IPS-15b (cell line): ENCODE measurements at regions not wholly inside any gene's neighbourhood (a gene's known extent, or its start where the extent isn't known, plus 50 kb on each side); places are given as distances from the start of the nearest gene placed in this dataset.
"Not testable (repeated sequence)": the region's sequence is repeated elsewhere in the genome, so short reads cannot be mapped to it uniquely, and the experiment has no call there.

Source experiments
- H3K27me3 ChIP-seq: one replicate; pipeline ENCODE4 v1.6.1; 2013; ENCODE audit warnings: low read length; ENCODE audit not compliant: control insufficient read depth, insufficient read depth
- H3K36me3 ChIP-seq: one replicate; pipeline ENCODE4 v1.6.1; 2013; ENCODE audit warnings: low read length; ENCODE audit not compliant: control insufficient read depth, insufficient read depth
- H3K4me1 ChIP-seq: one replicate; pipeline ENCODE4 v1.6.1; 2013; ENCODE audit warnings: mild to moderate bottlenecking, low read length; ENCODE audit not compliant: control insufficient read depth, insufficient read depth
- H3K4me3 ChIP-seq: one replicate; pipeline ENCODE4 v1.5.1; 2013; ENCODE audit warnings: low read depth, low read length
- H3K9ac ChIP-seq: one replicate; pipeline ENCODE4 v1.6.1; 2013; ENCODE audit warnings: low read depth, mild to moderate bottlenecking, low read length
- H3K9me3 ChIP-seq: one replicate; pipeline ENCODE4 v1.6.1; 2013; ENCODE audit warnings: mild to moderate bottlenecking, low read length; ENCODE audit not compliant: control insufficient read depth, insufficient read depth

DNA sequence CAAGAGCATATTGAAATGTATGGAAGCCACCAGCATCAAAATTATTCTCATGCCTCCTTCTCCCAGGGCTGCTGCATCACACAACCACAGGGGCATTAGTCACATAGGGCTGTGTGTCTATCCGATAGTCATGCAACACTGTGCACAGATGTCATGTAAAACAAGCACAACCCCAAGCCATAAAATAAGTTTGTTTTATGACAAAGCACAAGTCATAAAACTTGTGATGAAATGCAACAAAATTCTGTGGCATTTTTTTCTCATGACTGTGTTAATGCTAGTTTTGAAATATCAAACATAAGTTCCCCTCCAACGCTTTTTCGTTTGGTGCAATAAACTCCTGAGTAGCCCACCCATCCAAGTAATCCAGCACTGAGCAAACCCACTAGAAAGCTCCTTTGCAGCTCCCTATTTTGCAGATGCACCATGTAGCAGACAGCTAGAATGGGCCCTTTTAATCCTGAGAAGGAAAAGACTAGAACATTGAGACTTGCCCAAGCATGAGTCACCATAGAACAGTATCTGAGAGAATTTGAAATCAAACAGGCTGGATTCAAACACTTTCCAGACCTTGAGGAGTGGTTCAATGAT is 93.3 kb upstream of the ZNF366 start:
- Histone ChIP-seq H3K9ac (no peak overlapping the region), H3K9me3 (no peaks in the 10 kb centered on the region), H3K4me1 (no peaks in the 10 kb centered on the region), H3K4me3 (no peak overlapping the region), H3K27me3 (no peaks in the 10 kb centered on the region), H3K36me3 (no peaks in the 10 kb centered on the region)

DNA sequence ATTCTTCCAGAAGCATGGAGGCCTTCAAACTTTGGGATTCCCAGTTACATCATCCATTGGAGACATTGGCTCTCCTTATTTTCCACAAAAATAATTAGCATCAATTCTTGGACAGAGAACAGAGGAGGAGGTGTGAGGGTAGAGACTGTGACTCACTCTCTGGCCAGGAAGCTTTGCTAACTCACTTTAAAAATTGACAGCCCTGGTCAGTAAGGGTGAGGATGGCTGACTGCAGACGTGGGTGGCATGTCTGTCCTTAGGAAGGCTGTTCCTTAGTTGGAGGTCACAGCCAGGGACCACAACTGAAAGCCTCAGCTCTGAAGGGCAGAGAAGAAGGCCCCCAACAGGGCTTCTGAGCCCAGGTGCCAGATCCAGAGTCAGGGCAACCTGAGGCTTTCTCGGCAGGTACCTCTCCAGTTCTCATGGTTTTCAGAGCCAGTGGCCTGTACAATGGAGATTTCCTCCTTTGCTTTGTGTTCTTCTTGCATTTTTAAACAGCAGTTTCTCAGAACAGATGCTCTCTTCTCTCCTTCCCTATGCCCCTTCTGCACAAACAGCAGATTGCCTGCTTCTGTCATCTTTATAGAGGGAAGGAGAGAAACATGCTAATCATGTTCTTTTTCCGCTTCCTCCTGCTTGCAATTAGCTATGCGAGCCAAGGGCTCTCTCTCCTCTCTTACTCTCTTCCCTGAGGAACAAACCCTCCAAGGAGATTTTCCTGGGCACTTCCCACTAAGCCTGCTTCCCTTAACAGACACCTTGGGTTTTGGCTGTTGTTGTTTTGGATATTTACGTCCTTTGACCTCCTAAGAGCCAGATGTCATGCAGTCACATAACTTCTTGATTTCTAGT is 92.5 kb upstream of the ZNF366 start:
- H3K4me3 ChIP-seq, result no peak overlapping the region
- H3K4me1 ChIP-seq, result no peaks in the 10 kb centered on the region
- H3K9me3 ChIP-seq, result no peaks in the 10 kb centered on the region
- no peaks in the 10 kb centered on the region for H3K27me3 ChIP-seq
- no peaks in the 10 kb centered on the region for H3K36me3 ChIP-seq
- H3K9ac ChIP-seq, result no peak overlapping the region

DNA sequence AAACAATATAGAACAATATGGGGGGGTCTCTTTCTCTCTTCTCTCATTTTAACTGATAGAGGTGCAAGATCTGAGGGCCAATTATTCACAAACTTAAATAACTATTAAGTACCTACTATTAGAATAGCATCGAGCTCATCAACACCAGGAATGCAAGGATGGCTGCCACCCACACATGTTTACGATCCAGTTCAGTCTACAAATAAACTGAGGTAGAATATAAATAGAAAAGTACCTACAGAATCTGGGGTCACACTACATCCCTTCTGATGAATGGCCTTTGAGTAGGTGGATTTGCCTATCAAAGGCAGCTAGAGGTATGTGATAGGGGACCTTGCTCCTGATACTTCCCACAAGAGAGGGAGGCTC is 91.8 kb upstream of the ZNF366 start:
- Histone ChIP-seq H3K9ac (no peak overlapping the region), H3K36me3 (no peaks in the 10 kb centered on the region), H3K4me1 (no peaks in the 10 kb centered on the region), H3K9me3 (no peaks in the 10 kb centered on the region), H3K27me3 (no peaks in the 10 kb centered on the region), H3K4me3 (no peak overlapping the region)

DNA sequence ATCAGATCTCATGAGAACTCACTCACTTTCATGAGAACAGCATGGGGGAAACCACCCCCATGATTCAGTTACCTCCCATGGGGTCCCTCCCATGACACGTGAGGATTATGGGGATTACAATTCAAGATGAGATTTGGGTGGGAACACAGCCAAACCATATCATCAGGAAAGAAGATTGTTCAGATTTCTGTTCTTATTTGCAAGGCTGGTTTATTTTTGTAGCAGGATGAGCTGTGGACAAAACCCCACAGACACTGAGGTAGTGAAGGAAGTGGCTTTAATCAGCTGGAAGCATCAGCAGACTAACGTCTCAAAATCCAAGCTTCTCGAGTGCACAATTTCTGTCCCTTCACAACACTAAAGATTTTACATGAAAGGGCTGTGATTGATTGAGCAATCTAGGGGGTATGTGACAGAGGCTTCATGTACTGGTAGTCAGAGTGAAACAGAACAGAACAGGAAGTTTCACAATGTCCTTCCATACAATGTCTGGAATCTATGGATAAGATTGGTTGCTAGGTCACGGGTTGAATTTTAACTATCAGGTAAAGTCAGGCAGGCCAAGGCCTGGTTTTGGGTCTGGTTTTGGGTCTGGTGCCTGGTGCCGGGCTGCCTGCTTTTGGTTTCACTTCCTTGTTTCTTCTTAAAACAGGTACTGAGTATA is 91.3 kb upstream of the ZNF366 start:
- Histone ChIP-seq H3K4me1 (no peaks in the 10 kb centered on the region), H3K27me3 (no peaks in the 10 kb centered on the region), H3K9me3 (no peaks in the 10 kb centered on the region), H3K4me3 (no peak overlapping the region), H3K36me3 (no peaks in the 10 kb centered on the region), H3K9ac (no peak overlapping the region)

DNA sequence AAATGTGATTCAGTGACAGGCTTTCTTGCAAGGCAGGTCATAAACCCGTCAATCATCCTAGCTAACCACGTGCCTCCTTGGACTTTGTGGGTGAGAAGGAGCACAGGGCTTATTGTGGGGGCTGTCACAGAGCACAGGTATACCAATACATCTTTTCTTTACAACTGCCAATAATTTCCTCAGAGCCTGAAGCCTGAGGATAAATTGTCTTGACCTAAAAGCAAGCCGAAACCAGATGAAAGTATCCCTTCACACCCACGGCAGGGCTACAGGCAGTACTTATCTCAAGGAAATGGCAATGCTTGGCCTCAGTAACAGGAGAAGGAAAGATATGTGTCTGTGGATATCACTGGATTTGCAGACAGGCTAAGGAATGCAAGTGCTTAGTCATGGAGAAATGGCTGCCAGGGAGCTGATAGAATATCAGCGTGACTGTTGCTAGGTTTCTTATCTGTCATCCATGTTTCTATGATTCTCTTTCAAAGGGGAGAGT is 90.3 kb upstream of the ZNF366 start:
- no peak overlapping the region for H3K9ac ChIP-seq
- no peaks in the 10 kb centered on the region for H3K36me3 ChIP-seq
- H3K27me3 ChIP-seq, result no peaks in the 10 kb centered on the region
- H3K4me3 ChIP-seq, result no peak overlapping the region
- no peaks in the 10 kb centered on the region for H3K4me1 ChIP-seq
- no peaks in the 10 kb centered on the region for H3K9me3 ChIP-seq

DNA sequence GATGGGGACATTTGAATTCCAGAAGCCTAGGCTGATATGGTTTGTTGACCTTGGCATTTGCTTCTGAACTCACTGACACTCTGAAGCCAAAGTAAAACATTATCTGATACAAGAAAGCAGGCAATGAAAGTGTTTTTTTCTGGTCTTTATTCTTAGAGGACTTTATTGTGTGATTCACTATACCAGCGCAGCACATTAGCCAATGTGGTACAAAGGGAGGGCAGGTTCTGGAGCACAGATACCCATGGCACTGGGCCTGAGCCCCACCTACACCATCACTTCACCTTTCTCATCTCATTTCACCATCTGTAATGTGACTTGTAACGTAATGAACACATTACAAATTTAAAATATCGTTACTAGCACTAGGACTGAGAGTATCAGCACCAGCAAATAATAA is 89.7 kb upstream of the ZNF366 start:
- Histone ChIP-seq H3K9me3 (no peaks in the 10 kb centered on the region), H3K9ac (no peak overlapping the region), H3K4me1 (no peaks in the 10 kb centered on the region), H3K36me3 (no peaks in the 10 kb centered on the region), H3K27me3 (no peaks in the 10 kb centered on the region), H3K4me3 (no peak overlapping the region)

DNA sequence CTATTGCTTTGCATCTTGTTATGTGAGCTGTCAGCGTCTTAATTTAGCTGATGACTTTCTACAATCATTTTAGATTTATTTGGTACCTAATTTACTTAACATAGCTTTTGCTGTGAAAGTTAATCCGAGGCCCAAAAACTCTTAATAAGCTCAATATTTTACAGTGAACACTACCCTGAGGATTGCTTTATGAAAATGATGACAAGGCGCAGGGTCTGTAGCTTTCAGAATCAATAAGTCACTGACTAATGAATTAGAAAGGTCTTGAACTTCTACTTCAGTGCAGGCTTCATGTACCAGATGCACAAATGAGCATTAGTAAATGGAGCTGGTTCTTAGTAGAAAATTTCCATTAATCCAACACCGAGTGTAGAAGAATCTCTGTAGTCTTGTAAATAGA is 81.4 kb upstream of the ZNF366 start:
- Histone ChIP-seq H3K4me3 (no peak overlapping the region), H3K9ac (no peak overlapping the region), H3K36me3 (no peaks in the 10 kb centered on the region), H3K9me3 (no peaks in the 10 kb centered on the region), H3K4me1 (peaks cover 5% of the 10 kb centered on the region), H3K27me3 (no peaks in the 10 kb centered on the region)

DNA sequence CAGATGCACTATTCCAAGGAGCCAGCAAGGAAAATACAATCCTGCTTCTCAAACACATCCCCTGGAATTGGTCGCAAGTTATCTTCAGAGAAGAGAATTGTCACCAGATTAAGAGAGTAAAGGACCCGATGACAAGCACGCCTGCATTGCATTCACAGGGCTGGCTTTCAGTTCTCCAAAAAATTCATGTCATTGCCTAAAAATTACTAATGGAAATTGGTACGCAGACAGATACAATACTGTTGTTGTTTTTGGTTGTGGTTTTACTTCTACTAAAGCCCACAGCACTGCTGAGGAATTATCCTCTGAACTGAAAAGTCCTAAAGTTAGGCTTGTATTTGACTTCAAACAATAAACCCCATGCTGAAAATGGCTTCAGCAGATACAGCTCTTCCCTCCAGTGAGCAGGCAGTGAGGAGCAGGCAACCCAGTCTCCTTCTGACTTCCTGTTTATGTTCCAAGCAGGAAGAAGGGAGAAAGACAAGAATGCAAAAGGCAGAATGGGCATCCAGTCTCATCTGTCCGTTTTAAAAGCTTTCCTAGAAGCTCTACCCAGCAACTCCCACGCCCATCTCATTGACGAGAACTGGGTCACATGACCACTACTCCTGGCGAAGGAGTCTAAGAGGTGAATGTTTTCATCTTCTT is 80.6 kb upstream of the ZNF366 start:
- Histone ChIP-seq H3K9ac (no peak overlapping the region), H3K4me1 (peaks cover 5% of the 10 kb centered on the region), H3K27me3 (no peaks in the 10 kb centered on the region), H3K9me3 (no peaks in the 10 kb centered on the region), H3K4me3 (no peak overlapping the region), H3K36me3 (no peaks in the 10 kb centered on the region)

DNA sequence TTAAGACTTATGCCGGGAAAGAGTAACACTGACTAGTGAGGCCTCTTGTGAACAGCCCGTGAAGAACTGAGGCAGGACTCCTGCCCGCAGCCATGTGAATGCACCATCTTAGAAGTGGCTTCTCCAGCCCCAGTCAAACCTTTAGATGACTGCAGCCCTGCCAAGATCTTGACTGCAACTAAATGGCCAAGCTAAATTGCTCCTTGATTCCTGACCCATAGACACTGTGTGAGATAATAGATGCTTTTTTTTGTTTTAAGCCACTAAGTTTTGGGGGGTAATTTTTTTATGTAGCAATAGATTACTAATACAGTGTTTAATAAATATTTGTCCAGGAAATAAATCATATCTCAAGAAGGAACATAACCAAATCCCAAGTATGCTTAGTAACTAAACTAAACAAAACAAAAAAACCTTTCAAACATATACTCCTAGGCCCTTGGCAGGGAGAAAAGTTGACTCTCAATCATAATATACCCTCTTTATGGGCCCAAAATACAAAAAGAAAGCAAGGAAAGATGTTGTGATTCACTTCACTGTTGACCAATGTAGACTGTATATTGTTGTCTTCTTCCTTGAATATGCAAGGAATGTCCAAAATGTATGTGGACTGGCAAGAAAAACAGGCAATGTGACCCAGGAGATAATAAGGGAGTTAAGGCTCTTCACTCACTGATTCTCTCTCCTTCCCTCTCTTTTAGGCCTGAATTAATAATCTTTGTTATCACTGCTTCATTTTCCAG is 79.7 kb upstream of the ZNF366 start:
- Histone ChIP-seq H3K36me3 (no peaks in the 10 kb centered on the region), H3K9me3 (no peaks in the 10 kb centered on the region), H3K4me1 (peaks cover 5% of the 10 kb centered on the region), H3K9ac (no peak overlapping the region), H3K27me3 (no peaks in the 10 kb centered on the region), H3K4me3 (no peak overlapping the region)

DNA sequence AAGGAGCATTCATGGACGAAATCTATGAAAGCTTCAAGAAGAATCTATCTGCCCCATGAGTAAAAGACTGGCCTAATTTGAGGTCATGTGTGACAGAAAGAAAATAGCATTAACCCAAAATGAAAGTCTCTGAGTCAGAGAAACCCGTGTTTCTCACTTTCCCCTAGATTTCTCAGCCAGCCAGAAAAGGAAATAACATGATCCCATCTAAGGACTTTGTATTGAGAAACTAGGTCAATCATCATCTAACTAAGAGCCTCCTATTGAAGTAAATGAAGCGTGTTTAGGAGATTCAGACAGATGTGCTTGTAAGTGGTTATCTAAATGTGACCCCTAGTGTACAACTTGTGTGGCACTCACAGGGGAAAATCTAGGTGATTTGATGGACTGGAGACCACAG is 77.3 kb upstream of the ZNF366 start:
- H3K4me1 ChIP-seq, result peaks cover 5% of the 10 kb centered on the region
- H3K4me3 ChIP-seq, result no peak overlapping the region
- no peaks in the 10 kb centered on the region for H3K27me3 ChIP-seq
- no peaks in the 10 kb centered on the region for H3K9me3 ChIP-seq
- no peak overlapping the region for H3K9ac ChIP-seq
- H3K36me3 ChIP-seq, result no peaks in the 10 kb centered on the region

DNA sequence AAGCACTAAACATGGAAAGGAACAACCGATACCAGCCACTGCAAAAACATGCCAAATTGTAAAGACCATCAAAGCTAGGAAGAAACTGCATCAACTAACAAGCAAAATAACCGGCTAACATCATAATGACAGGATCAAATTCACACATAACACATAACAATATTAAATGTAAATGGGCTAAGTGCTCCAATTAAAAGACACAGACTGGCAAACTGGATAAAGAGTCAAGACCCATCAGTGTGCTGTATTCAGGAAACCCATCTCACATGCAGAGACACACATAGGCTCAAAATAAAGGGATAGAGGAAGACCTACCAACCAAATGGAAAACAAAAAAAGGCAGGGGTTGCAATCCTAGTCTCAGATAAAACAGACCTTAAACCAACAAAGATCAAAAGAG is 72.1 kb upstream of the ZNF366 start:
- H3K4me1 ChIP-seq, H3K27me3 ChIP-seq, H3K4me3 ChIP-seq, H3K36me3 ChIP-seq, H3K9ac ChIP-seq, H3K9me3 ChIP-seq: not testable (repeated sequence)
